OCI-LY7 (cell line): ENCODE measurements at regions not wholly inside any gene's neighbourhood (a gene's known extent, or its start where the extent isn't known, plus 50 kb on each side); places are given as distances from the start of the nearest gene placed in this dataset.

ENCODE experiments used
- EZH2phosphoT487 ChIP-seq: fragments of 200-600 bp; sonication (generic); IDR thresholded peaks from 2 replicates; pipeline ENCODE4 v1.6.1; 2018; ENCODE audit warnings: low read depth, borderline replicate concordance, mild to moderate bottlenecking, mixed run types, antibody characterized with exemption, low read length, moderate library complexity, mixed read lengths
- TF ChIP-seq, protein P1 (sequence below): fragments of 200-600 bp; sonication (generic); conservative IDR thresholded peaks from 2 replicates; pipeline ENCODE4 v1.5.1; 2014; ENCODE audit warnings: mild to moderate bottlenecking, antibody characterized with exemption, low read length, moderate library complexity, mixed read lengths

DNA sequence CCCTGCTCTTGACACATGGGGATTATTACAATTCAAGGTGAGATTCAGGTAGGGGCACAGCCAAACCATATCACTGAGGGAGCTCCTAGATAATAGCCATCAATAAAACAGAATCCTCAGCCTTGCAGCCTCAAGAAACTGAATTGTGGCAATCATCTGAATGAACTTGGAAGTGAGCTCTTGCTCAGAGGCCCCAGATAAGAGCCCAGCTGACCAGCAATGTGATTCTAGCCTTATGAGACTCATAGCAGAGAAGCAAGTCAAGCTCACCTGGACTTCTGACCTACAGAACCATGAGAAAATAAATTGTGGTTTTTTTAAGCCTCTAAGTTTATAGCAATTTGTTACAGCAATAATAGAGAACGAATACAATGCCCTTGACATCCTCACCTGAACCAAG, 302.5 kb downstream of the LTN1 start:
- TF ChIP-seq, protein P1, sequence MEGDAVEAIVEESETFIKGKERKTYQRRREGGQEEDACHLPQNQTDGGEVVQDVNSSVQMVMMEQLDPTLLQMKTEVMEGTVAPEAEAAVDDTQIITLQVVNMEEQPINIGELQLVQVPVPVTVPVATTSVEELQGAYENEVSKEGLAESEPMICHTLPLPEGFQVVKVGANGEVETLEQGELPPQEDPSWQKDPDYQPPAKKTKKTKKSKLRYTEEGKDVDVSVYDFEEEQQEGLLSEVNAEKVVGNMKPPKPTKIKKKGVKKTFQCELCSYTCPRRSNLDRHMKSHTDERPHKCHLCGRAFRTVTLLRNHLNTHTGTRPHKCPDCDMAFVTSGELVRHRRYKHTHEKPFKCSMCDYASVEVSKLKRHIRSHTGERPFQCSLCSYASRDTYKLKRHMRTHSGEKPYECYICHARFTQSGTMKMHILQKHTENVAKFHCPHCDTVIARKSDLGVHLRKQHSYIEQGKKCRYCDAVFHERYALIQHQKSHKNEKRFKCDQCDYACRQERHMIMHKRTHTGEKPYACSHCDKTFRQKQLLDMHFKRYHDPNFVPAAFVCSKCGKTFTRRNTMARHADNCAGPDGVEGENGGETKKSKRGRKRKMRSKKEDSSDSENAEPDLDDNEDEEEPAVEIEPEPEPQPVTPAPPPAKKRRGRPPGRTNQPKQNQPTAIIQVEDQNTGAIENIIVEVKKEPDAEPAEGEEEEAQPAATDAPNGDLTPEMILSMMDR = no peak
- TF ChIP-seq EZH2phosphoT487 = no peak
